ENCODE measurements at regions not wholly inside any gene's neighbourhood (a gene's known extent, or its start where the extent isn't known, plus 50 kb on each side); places are given as distances from the start of the nearest gene placed in this dataset.
A peak's percentile ranks its signal among the peaks of the same experiment; 100 is the strongest.

GRCh38 chr10:78474743-78475142, 441.1 kb downstream of the RPS24 start:
- DNase-seq, result no peak
- in situ Hi-C loops (cut with HindIII; ENCODE audit: low pct_ligation_motif_present, low pct_unique_long_range_greater_than_20kb, low sequenced_read_pairs), result no loop called here

GRCh38 chr10:78475437-78475836, 441.8 kb downstream of the RPS24 start:
- in situ Hi-C loops (cut with HindIII; ENCODE audit: low pct_ligation_motif_present, low pct_unique_long_range_greater_than_20kb, low sequenced_read_pairs), result no loop called here
- no peak for DNase-seq

DNA sequence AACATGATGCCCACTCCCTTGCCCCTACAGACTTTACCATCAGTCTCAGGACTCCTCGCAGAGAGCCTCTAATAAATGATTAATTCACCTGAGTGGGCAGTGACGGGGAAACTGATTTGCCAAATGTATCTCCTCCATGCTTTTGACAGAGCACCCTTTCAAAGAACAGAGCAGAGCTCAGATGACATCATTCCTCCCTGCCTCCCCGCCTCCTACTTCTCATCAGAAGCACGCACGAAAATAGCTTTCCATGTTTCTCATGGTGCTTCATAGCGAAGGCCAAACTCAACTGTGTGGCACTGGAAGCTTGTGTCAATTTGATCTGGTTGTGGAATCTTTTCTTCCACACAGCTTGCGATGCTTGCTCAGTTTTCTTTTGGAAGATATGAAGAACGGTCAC, 442.5 kb downstream of the RPS24 start:
- in situ Hi-C loops (cut with HindIII; ENCODE audit: low pct_ligation_motif_present, low pct_unique_long_range_greater_than_20kb, low sequenced_read_pairs), result no loop called here

GRCh38 chr10:78476844-78477243, 443.2 kb downstream of the RPS24 start:
- in situ Hi-C loops (cut with HindIII; ENCODE audit: low pct_ligation_motif_present, low pct_unique_long_range_greater_than_20kb, low sequenced_read_pairs), result no loop called here
- DNase-seq, result no peak

More for the DNA sequence above, 442.5 kb downstream of the RPS24 start:
- DNase-seq, result no peak

- in situ Hi-C loops (cut with HindIII; ENCODE audit: low pct_ligation_motif_present, low pct_unique_long_range_greater_than_20kb, low sequenced_read_pairs), result no loop called here
- DNase-seq, result no peak
These were observed 445.3 kb downstream of the RPS24 start for GRCh38 chr10:78478919-78479318.

DNA sequence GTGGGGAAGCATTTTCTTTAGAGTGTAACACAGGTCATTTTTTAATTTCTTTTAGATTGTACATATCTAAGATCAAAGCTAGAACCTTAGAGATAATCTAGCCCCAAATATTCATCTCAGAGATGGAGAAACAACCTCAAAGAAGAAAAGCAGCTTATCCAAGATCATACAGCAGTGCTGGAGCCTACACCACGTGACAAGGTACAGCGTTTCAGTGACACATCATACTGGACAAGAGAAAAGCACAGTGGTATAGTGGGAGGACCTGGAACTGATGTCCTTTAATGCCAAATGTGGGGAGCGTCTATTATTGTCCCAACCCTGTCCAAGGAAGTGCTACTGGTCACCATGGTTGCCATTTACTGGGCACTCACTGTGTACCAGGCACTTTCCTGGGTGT, 445.8 kb downstream of the RPS24 start:
- in situ Hi-C loops (cut with HindIII; ENCODE audit: low pct_ligation_motif_present, low pct_unique_long_range_greater_than_20kb, low sequenced_read_pairs), result no loop called here
- no peak for DNase-seq

DNA sequence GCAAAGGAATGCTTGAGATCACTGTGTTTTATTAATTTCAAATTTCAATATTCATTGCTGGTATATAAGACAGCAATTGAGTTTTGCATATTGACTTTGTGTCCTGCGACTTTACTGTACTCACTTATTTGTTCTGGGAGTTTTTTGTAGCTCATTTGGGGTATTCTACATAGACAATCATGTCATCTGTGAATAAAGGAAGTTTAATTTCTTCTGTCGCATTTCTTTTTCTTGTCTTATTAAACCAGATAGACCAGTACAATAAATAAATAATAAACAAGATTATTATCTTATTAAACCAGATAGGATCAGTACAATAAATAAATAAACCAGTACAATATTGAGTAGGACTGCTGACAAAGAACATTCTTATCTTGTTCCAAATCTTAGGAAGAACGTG, 448.2 kb downstream of the RPS24 start:
- DNase-seq, result no peak
- in situ Hi-C loops (cut with HindIII; ENCODE audit: low pct_ligation_motif_present, low pct_unique_long_range_greater_than_20kb, low sequenced_read_pairs), result no loop called here

- DNase-seq, result no peak
- in situ Hi-C loops (cut with HindIII; ENCODE audit: low pct_ligation_motif_present, low pct_unique_long_range_greater_than_20kb, low sequenced_read_pairs), result no loop called here
These were observed 450.0 kb downstream of the RPS24 start for GRCh38 chr10:78483641-78484040.

- in situ Hi-C loops (cut with HindIII; ENCODE audit: low pct_ligation_motif_present, low pct_unique_long_range_greater_than_20kb, low sequenced_read_pairs), result no loop called here
- DNase-seq, result no peak
These were observed 455.4 kb downstream of the RPS24 start for GRCh38 chr10:78489034-78489433.

DNA sequence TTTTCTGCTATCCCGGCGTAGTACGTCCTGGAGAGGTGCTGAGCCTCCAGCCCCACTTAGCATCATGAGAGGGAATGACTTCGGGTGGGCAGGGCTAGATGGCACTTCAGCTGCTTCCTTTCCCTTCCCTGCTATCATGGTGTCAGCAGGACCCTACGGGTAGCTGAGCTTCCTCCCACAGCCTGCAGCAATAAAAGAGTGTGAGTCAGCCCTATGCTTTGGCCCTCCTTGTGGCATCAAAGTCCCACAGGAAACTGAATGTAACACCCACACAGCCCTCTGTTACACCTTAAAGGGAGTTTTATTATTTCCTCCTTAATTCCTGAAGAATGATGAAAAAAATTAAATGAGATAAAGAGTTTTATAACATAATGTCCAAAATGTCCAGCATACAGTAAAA, 458.1 kb downstream of the RPS24 start:
- no peak for DNase-seq
- in situ Hi-C loops (cut with HindIII; ENCODE audit: low pct_ligation_motif_present, low pct_unique_long_range_greater_than_20kb, low sequenced_read_pairs), result no loop called here

DNA sequence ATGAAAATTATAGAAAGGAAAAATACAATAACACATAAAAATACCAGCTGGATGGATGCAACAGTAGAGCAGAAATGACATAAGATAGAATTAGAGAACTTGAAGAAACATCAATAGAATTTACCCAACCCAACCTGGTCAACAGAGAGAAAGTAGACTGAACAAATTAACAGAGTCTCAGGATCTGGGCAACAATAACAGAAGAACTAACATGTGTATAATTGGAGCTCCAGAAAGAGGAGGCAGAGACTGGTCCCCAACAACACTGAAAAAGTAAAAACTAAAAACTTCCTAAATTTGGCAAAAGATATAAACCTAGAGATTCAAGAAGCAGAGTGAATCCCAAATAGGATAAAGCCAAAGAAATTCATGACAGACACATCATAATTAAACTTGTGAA, 458.8 kb downstream of the RPS24 start:
- DNase-seq, result no peak
- in situ Hi-C loops (cut with HindIII; ENCODE audit: low pct_ligation_motif_present, low pct_unique_long_range_greater_than_20kb, low sequenced_read_pairs), result no loop called here

DNA sequence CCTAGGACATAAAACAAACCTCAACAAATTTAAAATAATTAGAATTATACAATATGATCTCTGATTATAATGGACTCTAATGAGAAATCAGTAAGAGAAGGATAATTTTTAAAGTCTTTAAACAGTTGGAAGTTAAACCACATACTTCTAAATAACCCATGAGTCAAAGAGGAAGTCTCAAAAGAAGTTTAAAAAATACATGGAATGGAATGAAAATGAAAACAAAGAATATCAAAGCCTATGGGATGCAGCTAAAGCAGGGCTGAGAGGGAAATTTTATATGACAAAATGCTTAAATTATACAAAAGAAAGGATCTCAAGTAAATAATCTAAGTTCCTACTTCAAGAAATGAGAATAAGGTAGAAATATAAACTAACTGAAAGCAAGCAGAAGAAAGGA, 460.5 kb downstream of the RPS24 start:
- in situ Hi-C loops (cut with HindIII; ENCODE audit: low pct_ligation_motif_present, low pct_unique_long_range_greater_than_20kb, low sequenced_read_pairs), result no loop called here
- no peak for DNase-seq

- in situ Hi-C loops (cut with HindIII; ENCODE audit: low pct_ligation_motif_present, low pct_unique_long_range_greater_than_20kb, low sequenced_read_pairs), result no loop called here
- peak; percentile 34 for DNase-seq
These were observed 468.7 kb downstream of the RPS24 start for GRCh38 chr10:78502210-78502936.

GRCh38 chr10:78504181-78504580, 470.5 kb downstream of the RPS24 start:
- DNase-seq, result no peak
- in situ Hi-C loops (cut with HindIII; ENCODE audit: low pct_ligation_motif_present, low pct_unique_long_range_greater_than_20kb, low sequenced_read_pairs), result no loop called here

DNA sequence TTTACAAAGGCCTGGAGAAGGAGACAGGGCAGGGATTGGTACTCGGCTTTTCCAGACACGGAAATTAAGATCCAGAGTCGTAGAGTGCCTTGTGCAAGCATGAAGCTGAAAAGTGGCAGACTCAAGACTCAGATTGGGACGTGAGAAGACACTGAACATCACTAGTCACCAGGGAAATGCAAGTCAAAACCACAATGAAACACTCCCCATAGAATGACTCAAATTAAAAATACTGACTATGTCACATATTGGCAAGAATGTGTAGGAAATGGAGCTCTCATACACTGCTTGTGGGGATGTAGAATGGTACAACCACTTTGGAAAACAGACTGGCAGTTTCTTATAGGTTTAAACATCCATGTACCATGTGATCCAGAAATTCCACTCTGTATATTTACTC, 472.0 kb downstream of the RPS24 start:
- no peak for DNase-seq
- in situ Hi-C loops (cut with HindIII; ENCODE audit: low pct_ligation_motif_present, low pct_unique_long_range_greater_than_20kb, low sequenced_read_pairs), result no loop called here

- no peak for DNase-seq
- in situ Hi-C loops (cut with HindIII; ENCODE audit: low pct_ligation_motif_present, low pct_unique_long_range_greater_than_20kb, low sequenced_read_pairs), result no loop called here
These were observed 473.0 kb downstream of the RPS24 start for GRCh38 chr10:78506614-78507013.

DNA sequence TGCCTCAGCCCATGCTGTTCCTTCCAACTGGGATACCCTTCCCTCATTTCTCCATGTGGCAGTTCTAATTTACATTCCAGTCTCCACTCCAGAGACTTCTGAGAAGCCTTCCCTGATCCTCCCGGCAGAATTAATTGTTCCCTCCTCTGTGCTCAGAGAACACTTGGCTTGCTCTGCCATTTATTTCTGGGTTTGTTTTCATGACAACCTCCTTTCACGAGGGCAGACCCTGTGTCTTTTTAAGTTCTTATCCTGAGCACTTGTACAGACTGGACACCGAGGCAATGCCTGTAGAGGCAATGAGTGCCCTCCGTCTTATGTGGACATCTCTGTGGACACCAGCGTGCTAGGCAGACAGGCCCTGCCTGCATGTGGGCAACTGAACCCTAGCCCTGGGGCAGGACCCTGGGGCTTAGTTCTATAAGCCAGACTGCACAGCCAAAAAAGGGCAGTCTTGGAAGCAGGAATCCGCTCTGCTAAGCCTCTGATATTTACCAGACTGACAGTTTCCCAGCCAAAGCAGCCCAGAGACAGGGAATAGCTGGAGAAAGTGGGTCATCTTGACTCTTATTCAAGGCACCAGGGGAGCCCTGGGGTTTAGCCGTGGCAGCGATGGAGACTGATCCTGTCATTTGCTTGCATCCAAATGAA, 474.0 kb downstream of the RPS24 start:
- DNase-seq, result no peak
- in situ Hi-C loops (cut with HindIII; ENCODE audit: low pct_ligation_motif_present, low pct_unique_long_range_greater_than_20kb, low sequenced_read_pairs), result no loop called here

GRCh38 chr10:78508955-78509748, 475.5 kb downstream of the RPS24 start:
- DNase-seq, result no peak
- in situ Hi-C loops (cut with HindIII; ENCODE audit: low pct_ligation_motif_present, low pct_unique_long_range_greater_than_20kb, low sequenced_read_pairs), result no loop called here

- in situ Hi-C loops (cut with HindIII; ENCODE audit: low pct_ligation_motif_present, low pct_unique_long_range_greater_than_20kb, low sequenced_read_pairs), result no loop called here
- DNase-seq, result no peak
These were observed 477.1 kb downstream of the RPS24 start for GRCh38 chr10:78510566-78511323.
